GM10266 (cell line): ENCODE measurements at regions not wholly inside any gene's neighbourhood (a gene's known extent, or its start where the extent isn't known, plus 50 kb on each side); places are given as distances from the start of the nearest gene placed in this dataset.

Source experiments
- DNase-seq: peaks from one replicate; pipeline ENCODE4 v3.0.0; 2012; ENCODE audit errors: extremely low spot score
- TF ChIP-seq, protein P1 (sequence below): IDR thresholded peaks from 2 replicates; pipeline ENCODE4 v1.5.1; 2012; ENCODE audit warnings: mild to moderate bottlenecking, low read depth; ENCODE audit not compliant: control insufficient read depth, insufficient read depth; ENCODE audit errors: missing control alignments

GRCh38 chr3:105944276-105944675 is 75.5 kb upstream of the CBLB start:
- DNase-seq: no peak
- TF ChIP-seq, protein P1, sequence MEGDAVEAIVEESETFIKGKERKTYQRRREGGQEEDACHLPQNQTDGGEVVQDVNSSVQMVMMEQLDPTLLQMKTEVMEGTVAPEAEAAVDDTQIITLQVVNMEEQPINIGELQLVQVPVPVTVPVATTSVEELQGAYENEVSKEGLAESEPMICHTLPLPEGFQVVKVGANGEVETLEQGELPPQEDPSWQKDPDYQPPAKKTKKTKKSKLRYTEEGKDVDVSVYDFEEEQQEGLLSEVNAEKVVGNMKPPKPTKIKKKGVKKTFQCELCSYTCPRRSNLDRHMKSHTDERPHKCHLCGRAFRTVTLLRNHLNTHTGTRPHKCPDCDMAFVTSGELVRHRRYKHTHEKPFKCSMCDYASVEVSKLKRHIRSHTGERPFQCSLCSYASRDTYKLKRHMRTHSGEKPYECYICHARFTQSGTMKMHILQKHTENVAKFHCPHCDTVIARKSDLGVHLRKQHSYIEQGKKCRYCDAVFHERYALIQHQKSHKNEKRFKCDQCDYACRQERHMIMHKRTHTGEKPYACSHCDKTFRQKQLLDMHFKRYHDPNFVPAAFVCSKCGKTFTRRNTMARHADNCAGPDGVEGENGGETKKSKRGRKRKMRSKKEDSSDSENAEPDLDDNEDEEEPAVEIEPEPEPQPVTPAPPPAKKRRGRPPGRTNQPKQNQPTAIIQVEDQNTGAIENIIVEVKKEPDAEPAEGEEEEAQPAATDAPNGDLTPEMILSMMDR: no peak

DNA sequence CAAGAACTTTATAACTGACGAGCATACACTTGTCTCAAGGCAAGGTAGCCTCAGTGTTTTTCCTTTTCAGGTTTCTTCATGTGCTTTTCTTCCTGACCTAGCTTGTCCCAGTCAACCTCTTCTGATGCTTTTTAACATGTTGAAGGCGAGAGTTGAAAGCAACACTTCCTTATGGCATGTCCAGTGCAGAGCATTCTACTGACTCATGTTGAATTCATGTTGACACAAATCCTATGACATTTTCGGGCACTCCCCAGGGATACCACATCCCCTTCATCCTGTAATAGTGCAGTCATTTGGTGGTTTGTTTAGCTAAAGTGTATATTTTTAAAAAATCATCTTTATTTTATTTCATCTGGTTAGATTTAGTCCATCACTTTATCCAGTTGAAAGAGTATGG is 75.9 kb upstream of the CBLB start:
- TF ChIP-seq, protein P1: no peak
- DNase-seq: no peak

- no peak for DNase-seq
- TF ChIP-seq, protein P1: no peak
Measured at GRCh38 chr3:105948101-105948500, 79.3 kb upstream of the CBLB start.

- TF ChIP-seq, protein P1: no peak
- no peak for DNase-seq
Measured at GRCh38 chr3:105950881-105951600, 82.2 kb upstream of the CBLB start.

GRCh38 chr3:105953831-105954230 is 85.0 kb upstream of the CBLB start:
- TF ChIP-seq, protein P1: no peak
- DNase-seq: no peak

DNA sequence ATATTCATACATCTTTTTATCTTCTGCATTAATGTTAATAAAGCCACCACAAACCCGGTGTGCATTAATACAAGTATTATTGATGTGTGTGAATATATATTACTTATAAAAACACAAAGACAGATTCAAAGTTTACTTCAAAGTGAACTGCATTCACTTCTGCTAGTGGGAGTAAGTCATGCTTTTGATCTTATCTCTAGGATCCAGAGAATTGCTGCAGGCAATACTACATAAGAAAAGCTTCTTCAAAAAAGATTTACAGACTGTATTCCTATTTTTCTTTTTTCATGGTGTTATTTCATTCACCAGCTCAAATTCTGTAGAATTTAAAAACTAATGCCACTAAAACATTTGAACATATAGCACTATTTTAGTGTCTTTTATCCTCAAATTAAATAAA is 87.5 kb upstream of the CBLB start:
- TF ChIP-seq, protein P1: no peak
- no peak for DNase-seq

GRCh38 chr3:105957722-105958121 is 88.9 kb upstream of the CBLB start:
- DNase-seq: no peak
- TF ChIP-seq, protein P1: no peak
